HepG2 (cell line): ENCODE measurements at regions not wholly inside any gene's neighbourhood (a gene's known extent, or its start where the extent isn't known, plus 50 kb on each side); places are given as distances from the start of the nearest gene placed in this dataset.

Experiments used
- ATAC-seq: fragments of 200-7000 bp; cut with Tn5 transposase; 3 replicates; pipeline ENCODE4 v1.9.1; 2020; ENCODE audit warnings: mild to moderate bottlenecking, moderate library complexity
- BruUV-seq: library from RNA; stranded (reverse); fragments of 400-500 nt; replicated peaks from 2 replicates; lab custom pipeline; 2021; lab: Mats Ljungman, UMichigan
- CTCF ChIA-PET: fragments of 300-600 bp; formaldehyde crosslinking; extraction: SDS; loops from one replicate; lab custom pipeline; 2021; ENCODE audit warnings: low total read pairs, inconsistent platforms, low intra/inter-chr PET ratio; lab: Yijun Ruan, JAX
- POLR2A ChIA-PET: fragments of 350-600 bp; sonication (Branson Sonifier 250); formaldehyde crosslinking; loops from one replicate; lab custom pipeline; 2020; ENCODE audit warnings: antibody characterized with exemption, inconsistent platforms; lab: Yijun Ruan, JAX
- DNase-seq: peaks from one replicate; pipeline ENCODE4 v3.0.0-alpha.2; 2015; ENCODE audit warnings: low spot score
- FAIRE-seq: peaks from 3 replicates; lab custom pipeline; 2011; peaks lifted over from hg19 to GRCh38; lab: Jason Lieb, UNC
- H2AFZ ChIP-seq: one replicate; pipeline ENCODE4 v1.6.1; 2011; ENCODE audit warnings: low read length, inconsistent platforms
- H3K27ac ChIP-seq: fragments of 300-600 bp; 3 replicates; pipeline ENCODE4 v1.8.0; 2011; ENCODE audit warnings: mixed run types, mild to moderate bottlenecking, mixed read lengths, low read length, inconsistent platforms; ENCODE audit not compliant: insufficient read depth; ENCODE audit errors: extremely low read length
- H3K27me3 ChIP-seq, 2 experiments: fragments of 200-600 bp in 1 of 2; 2 replicates in 1 of 2; 3 replicates in 1 of 2; pipeline versions ENCODE4 v1.6.0 to v1.8.0; 2011; ENCODE audit warnings: low read length in 2 of 2, mild to moderate bottlenecking in 2 of 2, moderate library complexity in 2 of 2, inconsistent platforms in 1 of 2; ENCODE audit not compliant: insufficient read depth in 2 of 2, control insufficient read depth in 1 of 2
- H3K36me3 ChIP-seq, 2 experiments: fragments of 200-600 bp in 1 of 2; replicated peaks in 1 of 2; 2 replicates in 1 of 2; 3 replicates in 1 of 2; pipeline versions ENCODE4 v1.5.1 to v1.8.0; 2011; ENCODE audit warnings: low read length in 2 of 2, inconsistent platforms in 1 of 2; ENCODE audit not compliant: insufficient read depth in 2 of 2, control insufficient read depth in 1 of 2
- H3K4me1 ChIP-seq: 2 replicates; pipeline ENCODE4 v1.5.1; 2012; ENCODE audit warnings: low read length, inconsistent platforms; ENCODE audit not compliant: insufficient read depth
- H3K4me2 ChIP-seq: 2 replicates; pipeline ENCODE4 v1.6.0; 2011; ENCODE audit warnings: low read depth, low read length, inconsistent platforms
- H3K4me3 ChIP-seq, 3 experiments: fragments of 200-600 bp in 1 of 3; sonication (generic), shearing (Covaris generic) in 1 of 3; replicated peaks in 1 of 3; 2 replicates each; pipeline ENCODE4 v1.5.1; 2011 to 2016; ENCODE audit warnings: low read length in 3 of 3, inconsistent platforms in 2 of 3, low read depth in 2 of 3, mild to moderate bottlenecking in 2 of 3, control low read depth in 1 of 3, mixed read lengths in 1 of 3; ENCODE audit not compliant: insufficient read depth in 1 of 3
- H3K79me2 ChIP-seq: one replicate; pipeline ENCODE4 v1.6.1; 2011; ENCODE audit warnings: low read length, inconsistent platforms; ENCODE audit not compliant: insufficient read depth
- H3K9ac ChIP-seq: 2 replicates; pipeline ENCODE4 v1.6.0; 2011; ENCODE audit warnings: mild to moderate bottlenecking, low read depth, low read length, inconsistent platforms; ENCODE audit not compliant: insufficient read depth
- H3K9me3 ChIP-seq: 2 replicates; pipeline ENCODE4 v1.5.1; 2012; ENCODE audit warnings: mild to moderate bottlenecking, low read length
- H4K20me1 ChIP-seq: 2 replicates; pipeline ENCODE4 v1.6.0; 2011; ENCODE audit warnings: inconsistent platforms, mild to moderate bottlenecking, low read length, moderate library complexity; ENCODE audit not compliant: insufficient read depth
- ATF7 ChIP-seq, 2 experiments: fragments of 450-650 bp in 1 of 2; sonication (generic) in 1 of 2; formaldehyde crosslinking in 1 of 2; IDR thresholded peaks; 2 replicates each; pipeline versions ENCODE4 v1.4.0 to v1.6.1; 2016 to 2020; ENCODE audit warnings: antibody characterized with exemption in 1 of 2, mild to moderate bottlenecking in 1 of 2, missing genetic modification reagents in 1 of 2
- ELF3 ChIP-seq: IDR thresholded peaks from 2 replicates; pipeline ENCODE4 v1.6.1; 2016; ENCODE audit warnings: missing genetic modification reagents, missing compliant biosample characterization
- GRHL1 ChIP-seq: sonication (generic); formaldehyde crosslinking; conservative IDR thresholded peaks from 2 replicates; pipeline ENCODE4 v1.8.0; 2022; ENCODE audit warnings: missing genetic modification reagents
- MEF2D ChIP-seq: sonication (generic); formaldehyde crosslinking; IDR thresholded peaks from 2 replicates; pipeline ENCODE4 v1.5.1; 2020; ENCODE audit warnings: mild to moderate bottlenecking, missing genetic modification reagents
- MXD1 ChIP-seq: sonication (generic); formaldehyde crosslinking; IDR thresholded peaks from 2 replicates; pipeline ENCODE4 v1.4.0; 2020; ENCODE audit warnings: mild to moderate bottlenecking, missing genetic modification reagents
- NR1H2 ChIP-seq: sonication (generic); formaldehyde crosslinking; IDR thresholded peaks from 2 replicates; pipeline ENCODE4 v1.8.1; 2022; ENCODE audit warnings: low read depth, missing genetic modification reagents, borderline replicate concordance
- RBFOX2 ChIP-seq: fragments of 200-400 bp; formaldehyde crosslinking; IDR thresholded peaks from 2 replicates; pipeline ENCODE4 v1.6.1; 2017; ENCODE audit warnings: low read depth, mild to moderate bottlenecking, low read length
- ZNF776 ChIP-seq: sonication (generic); formaldehyde crosslinking; IDR thresholded peaks from 2 replicates; pipeline ENCODE4 v1.4.0; 2020; ENCODE audit warnings: mild to moderate bottlenecking, missing genetic modification reagents
- WGBS: methylation state at CpG from one replicate; pipeline ENCODE4 v1.1.6; 2017; ENCODE audit warnings: low lambda C conversion rate; 5-methylcytosine and 5-hydroxymethylcytosine counted together
- in situ Hi-C: cut with HindIII; loops from 2 replicates; pipeline ENCODE4 v1.10.0; 2017; ENCODE audit warnings: low pct_unique_long_range_greater_than_20kb; ENCODE audit not compliant: extremely low pct_ligation_motif_present
- intact Hi-C: fragments of 100-400 bp; cut with micrococcal nuclease; formaldehyde crosslinking; loops from one replicate; pipeline ENCODE4 v1.10.0; 2022; ENCODE audit not compliant: unreplicated experiment
- TF ChIP-seq, protein P1 (sequence below): sonication (generic); formaldehyde crosslinking; IDR thresholded peaks from 2 replicates; pipeline ENCODE4 v1.4.0; 2020; ENCODE audit warnings: missing genetic modification reagents; ENCODE audit errors: not compliant biosample characterization
- TF ChIP-seq, protein P2 (sequence below): IDR thresholded peaks from 2 replicates; pipeline ENCODE4 v1.6.1; 2012; ENCODE audit warnings: low read depth, low read length, improper control_type of control experiment
- TF ChIP-seq, protein P3 (sequence below): sonication (generic); formaldehyde crosslinking; IDR thresholded peaks from 2 replicates; pipeline ENCODE4 v1.8.0; 2022; ENCODE audit warnings: mild to moderate bottlenecking, missing genetic modification reagents, moderate library complexity

DNA sequence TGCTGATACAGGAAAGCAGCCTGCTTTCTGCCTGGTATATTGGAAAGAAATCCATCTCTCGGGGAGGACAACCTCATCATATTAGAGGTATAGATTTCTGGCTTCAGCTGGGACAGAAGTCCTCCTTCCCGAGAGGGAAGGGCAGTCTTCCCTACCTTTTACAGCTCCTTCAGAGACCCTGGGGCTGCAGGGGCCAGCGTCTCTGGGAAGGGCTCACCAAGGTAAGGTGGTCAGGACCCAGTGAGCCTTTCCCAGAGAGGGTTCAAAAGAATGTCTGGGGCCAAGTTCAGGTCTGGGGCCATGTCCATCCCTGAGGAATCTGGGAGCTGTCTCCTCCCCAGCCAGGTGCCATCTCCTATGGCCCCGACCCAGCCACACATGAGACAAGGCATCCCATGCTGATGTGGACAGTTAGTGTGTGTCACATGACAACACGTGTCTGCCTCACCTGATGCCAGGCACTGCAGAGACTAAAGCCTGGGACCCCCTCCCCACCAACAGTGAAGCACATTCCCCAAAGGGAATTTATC, 136.4 kb downstream of the URI1 start (continued):
- TF ChIP-seq MEF2D (CRISPR knock-in tag) (no peak), NR1H2 (no peak), RBFOX2 (no peak)

DNA sequence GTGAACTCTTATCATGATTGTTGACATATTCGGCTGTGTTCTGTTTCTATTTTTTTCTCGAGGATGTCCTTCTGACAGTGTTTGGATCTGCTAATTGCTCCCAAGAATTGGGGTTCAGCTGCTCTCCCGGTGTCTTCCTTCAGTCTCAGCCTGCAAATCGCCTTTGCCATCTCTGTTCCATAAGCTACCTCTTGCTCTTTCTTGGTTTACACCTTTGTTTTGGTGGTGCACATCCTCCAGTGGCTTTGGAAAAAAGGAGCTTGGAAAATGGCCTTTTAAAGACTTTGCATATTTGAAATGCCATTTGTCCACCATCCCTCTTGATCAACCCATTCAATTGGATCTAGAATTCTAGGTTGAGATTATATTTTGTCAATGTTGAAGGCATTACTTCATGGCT, 137.2 kb downstream of the URI1 start:
- no peak for FAIRE-seq
- Histone ChIP-seq H3K27me3 (peaks cover 0 to 16% of the 10 kb centered on the region in 2 experiments; a peak in 4 of 5 replicates), H3K27ac (no peak overlapping the region), H3K4me1 (no peaks in the 10 kb centered on the region), H2AFZ (no peak overlapping the region), H4K20me1 (no peaks in the 10 kb centered on the region), H3K4me3 (no peak overlapping the region), H3K4me2 (no peak overlapping the region), H3K79me2 (no peaks in the 10 kb centered on the region), H3K36me3 (no peaks in the 10 kb centered on the region), H3K9ac (no peak overlapping the region), H3K9me3 (no peaks in the 10 kb centered on the region)
- DNase-seq = no peak
- no TSS peak for BruUV-seq
- in situ Hi-C loops (no loop called here), intact Hi-C loops (no loop called here)
- ATAC-seq = no peak
- 11% methylated on average over 4 of the region's 4 CpGs for WGBS
- ChIA-PET CTCF (no interaction called here), POLR2A (no interaction called here)
- no peak for TF ChIP-seq ELF3
- no peak for TF ChIP-seq GRHL1
- TF ChIP-seq, protein P1, sequence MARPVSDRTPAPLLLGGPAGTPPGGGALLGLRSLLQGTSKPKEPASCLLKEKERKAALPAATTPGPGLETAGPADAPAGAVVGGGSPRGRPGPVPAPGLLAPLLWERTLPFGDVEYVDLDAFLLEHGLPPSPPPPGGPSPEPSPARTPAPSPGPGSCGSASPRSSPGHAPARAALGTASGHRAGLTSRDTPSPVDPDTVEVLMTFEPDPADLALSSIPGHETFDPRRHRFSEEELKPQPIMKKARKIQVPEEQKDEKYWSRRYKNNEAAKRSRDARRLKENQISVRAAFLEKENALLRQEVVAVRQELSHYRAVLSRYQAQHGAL = no peak
- TF ChIP-seq, protein P2, sequence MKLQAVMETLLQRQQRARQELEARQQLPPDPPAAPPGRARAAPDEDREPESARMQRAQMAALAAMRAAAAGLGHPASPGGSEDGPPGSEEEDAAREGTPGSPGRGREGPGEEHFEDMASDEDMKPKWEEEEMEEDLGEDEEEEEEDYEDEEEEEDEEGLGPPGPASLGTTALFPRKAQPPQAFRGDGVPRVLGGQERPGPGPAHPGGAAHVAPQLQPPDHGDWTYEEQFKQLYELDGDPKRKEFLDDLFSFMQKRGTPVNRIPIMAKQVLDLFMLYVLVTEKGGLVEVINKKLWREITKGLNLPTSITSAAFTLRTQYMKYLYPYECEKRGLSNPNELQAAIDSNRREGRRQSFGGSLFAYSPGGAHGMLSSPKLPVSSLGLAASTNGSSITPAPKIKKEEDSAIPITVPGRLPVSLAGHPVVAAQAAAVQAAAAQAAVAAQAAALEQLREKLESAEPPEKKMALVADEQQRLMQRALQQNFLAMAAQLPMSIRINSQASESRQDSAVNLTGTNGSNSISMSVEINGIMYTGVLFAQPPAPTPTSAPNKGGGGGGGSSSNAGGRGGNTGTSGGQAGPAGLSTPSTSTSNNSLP = no peak
- TF ChIP-seq, protein P3, sequence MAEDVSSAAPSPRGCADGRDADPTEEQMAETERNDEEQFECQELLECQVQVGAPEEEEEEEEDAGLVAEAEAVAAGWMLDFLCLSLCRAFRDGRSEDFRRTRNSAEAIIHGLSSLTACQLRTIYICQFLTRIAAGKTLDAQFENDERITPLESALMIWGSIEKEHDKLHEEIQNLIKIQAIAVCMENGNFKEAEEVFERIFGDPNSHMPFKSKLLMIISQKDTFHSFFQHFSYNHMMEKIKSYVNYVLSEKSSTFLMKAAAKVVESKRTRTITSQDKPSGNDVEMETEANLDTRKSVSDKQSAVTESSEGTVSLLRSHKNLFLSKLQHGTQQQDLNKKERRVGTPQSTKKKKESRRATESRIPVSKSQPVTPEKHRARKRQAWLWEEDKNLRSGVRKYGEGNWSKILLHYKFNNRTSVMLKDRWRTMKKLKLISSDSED (CRISPR knock-in tag) = no peak
- TF ChIP-seq MXD1 (CRISPR knock-in tag) = no peak
- no peak for TF ChIP-seq ATF7 (IDR thresholded peaks at IDR 0.05)
- no peak for TF ChIP-seq ATF7 (CRISPR knock-in tag; IDR thresholded peaks at IDR 0.05)
- no peak for TF ChIP-seq ZNF776 (CRISPR knock-in tag)
